ENCODE measurements at regions not wholly inside any gene's neighbourhood (a gene's known extent, or its start where the extent isn't known, plus 50 kb on each side); places are given as distances from the start of the nearest gene placed in this dataset.
"Not testable (repeated sequence)": the region's sequence is repeated elsewhere in the genome, so short reads cannot be mapped to it uniquely, and the experiment has no call there.

DNA sequence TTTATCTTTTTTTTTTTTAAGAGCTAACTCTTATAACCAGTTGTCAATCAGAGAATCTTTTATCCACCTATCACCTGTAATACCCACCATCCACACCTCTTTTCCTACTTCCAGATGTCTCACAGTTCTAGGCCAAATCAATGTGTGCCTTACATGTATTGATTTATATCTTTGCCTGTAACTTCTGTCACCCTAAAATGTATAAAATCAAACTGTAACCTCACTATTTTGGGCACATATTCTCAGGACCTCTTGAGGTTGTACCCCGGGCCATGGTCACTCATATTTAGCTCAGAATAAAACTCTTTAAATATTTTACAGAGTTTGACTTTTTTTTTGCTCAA lies 404.7 kb upstream of the RORB start:
- no CpG with 5 or more reads among the region's 1 CpG for WGBS (ENCODE audit: insufficient coverage)
- no peaks in the 10 kb centered on the region for H3K9me3 ChIP-seq (ENCODE audit: control extremely low read depth in 1 of 3, control insufficient read depth in 2 of 3, insufficient read depth in 1 of 3, low read length in 2 of 3)
- ATAC-seq (ENCODE audit: low read depth) (no peak), DNase-seq (no peak)
- H3K4me3 Mint-ChIP-seq, result no peak overlapping the region
- no peaks in the 10 kb centered on the region for H3K4me1 ChIP-seq (ENCODE audit: control insufficient read depth in 2 of 2, insufficient read depth in 2 of 2, low read length in 2 of 2)
- no peaks in the 10 kb centered on the region for H3K79me2 ChIP-seq (ENCODE audit: control insufficient read depth, insufficient read depth, low read length)
- H3K4me2 ChIP-seq (replicated peaks; ENCODE audit: low read depth, low read length, poor library complexity, severe bottlenecking), result no peak overlapping the region
- H3K9ac ChIP-seq (ENCODE audit: low read length), result no peak overlapping the region
- no peaks in the 10 kb centered on the region for H3K27me3 Mint-ChIP-seq
- CTCF ChIA-PET, result no interaction called here
- no peaks in the 10 kb centered on the region for H3K27me3 ChIP-seq (replicated peaks in 1 of 4; ENCODE audit: control extremely low read depth in 1 of 4, control insufficient read depth in 3 of 4, insufficient read depth in 4 of 4, low read length in 3 of 4)
- H4K20me1 ChIP-seq (ENCODE audit: control insufficient read depth, insufficient read depth, low read length, poor library complexity, severe bottlenecking), result no peaks in the 10 kb centered on the region
- H3K9me3 Mint-ChIP-seq (ENCODE audit: insufficient read depth), result no peaks in the 10 kb centered on the region
- H3K27ac Mint-ChIP-seq, result no peak overlapping the region
- H2AFZ ChIP-seq (ENCODE audit: insufficient read depth, low read depth, low read length, poor library complexity, severe bottlenecking), result no peak overlapping the region
- no peak overlapping the region for H3K27ac ChIP-seq (ENCODE audit: low read length in 2 of 2)
- POLR2A ChIA-PET, result no interaction called here
- H3K4me1 Mint-ChIP-seq, result no peaks in the 10 kb centered on the region
- no peaks in the 10 kb centered on the region for H3K36me3 ChIP-seq (replicated peaks in 1 of 2; ENCODE audit: control extremely low read depth in 1 of 2, control insufficient read depth in 1 of 2, extremely low read depth in 1 of 2, insufficient read depth in 2 of 2, low read length in 1 of 2)
- intact Hi-C loops (cut with micrococcal nuclease), result no loop called here
- H3K4me3 ChIP-seq (ENCODE audit: control extremely low read depth in 1 of 5, extremely low read depth in 1 of 5, insufficient read depth in 1 of 5, low read depth in 2 of 5, low read length in 4 of 5), result no peak overlapping the region
- TF ChIP-seq, protein P1, sequence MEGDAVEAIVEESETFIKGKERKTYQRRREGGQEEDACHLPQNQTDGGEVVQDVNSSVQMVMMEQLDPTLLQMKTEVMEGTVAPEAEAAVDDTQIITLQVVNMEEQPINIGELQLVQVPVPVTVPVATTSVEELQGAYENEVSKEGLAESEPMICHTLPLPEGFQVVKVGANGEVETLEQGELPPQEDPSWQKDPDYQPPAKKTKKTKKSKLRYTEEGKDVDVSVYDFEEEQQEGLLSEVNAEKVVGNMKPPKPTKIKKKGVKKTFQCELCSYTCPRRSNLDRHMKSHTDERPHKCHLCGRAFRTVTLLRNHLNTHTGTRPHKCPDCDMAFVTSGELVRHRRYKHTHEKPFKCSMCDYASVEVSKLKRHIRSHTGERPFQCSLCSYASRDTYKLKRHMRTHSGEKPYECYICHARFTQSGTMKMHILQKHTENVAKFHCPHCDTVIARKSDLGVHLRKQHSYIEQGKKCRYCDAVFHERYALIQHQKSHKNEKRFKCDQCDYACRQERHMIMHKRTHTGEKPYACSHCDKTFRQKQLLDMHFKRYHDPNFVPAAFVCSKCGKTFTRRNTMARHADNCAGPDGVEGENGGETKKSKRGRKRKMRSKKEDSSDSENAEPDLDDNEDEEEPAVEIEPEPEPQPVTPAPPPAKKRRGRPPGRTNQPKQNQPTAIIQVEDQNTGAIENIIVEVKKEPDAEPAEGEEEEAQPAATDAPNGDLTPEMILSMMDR (IDR thresholded peaks at IDR 0.05), result no peak
- no peak for TF ChIP-seq EZH2 (IDR thresholded peaks at IDR 0.05; ENCODE audit: borderline replicate concordance, insufficient read depth, low read depth, low read length, poor library complexity, severe bottlenecking)

DNA sequence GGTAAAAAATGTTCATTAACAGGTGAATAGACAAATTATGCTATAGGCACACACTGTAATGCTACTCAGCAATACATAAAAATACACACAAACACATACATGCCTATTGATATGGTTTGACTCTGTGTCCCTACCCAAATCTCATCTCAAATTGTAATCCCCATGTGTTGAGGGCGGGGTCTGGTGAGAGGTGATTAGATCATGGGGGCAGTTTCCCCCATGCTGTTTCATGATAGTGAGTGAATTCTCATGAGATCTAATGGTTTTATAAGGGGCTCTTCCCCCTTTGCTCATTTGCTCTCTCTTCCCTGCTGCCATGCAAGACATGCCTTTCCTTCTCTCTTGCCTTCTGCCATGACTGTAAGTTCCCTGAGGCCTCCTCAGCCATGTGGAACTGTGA lies 403.1 kb upstream of the RORB start:
- H3K9ac ChIP-seq (ENCODE audit: low read length); H3K4me1 ChIP-seq (ENCODE audit: control insufficient read depth in 2 of 2, insufficient read depth in 2 of 2, low read length in 2 of 2); H4K20me1 ChIP-seq (ENCODE audit: control insufficient read depth, insufficient read depth, low read length, poor library complexity, severe bottlenecking); H3K27me3 Mint-ChIP-seq; H3K9me3 ChIP-seq (ENCODE audit: control extremely low read depth in 1 of 3, control insufficient read depth in 2 of 3, insufficient read depth in 1 of 3, low read length in 2 of 3); H3K79me2 ChIP-seq (ENCODE audit: control insufficient read depth, insufficient read depth, low read length); H3K4me1 Mint-ChIP-seq; H3K4me3 ChIP-seq (ENCODE audit: control extremely low read depth in 1 of 5, extremely low read depth in 1 of 5, insufficient read depth in 1 of 5, low read depth in 2 of 5, low read length in 4 of 5); ATAC-seq (ENCODE audit: low read depth); intact Hi-C loops (cut with micrococcal nuclease); POLR2A ChIA-PET; H3K27ac ChIP-seq (ENCODE audit: low read length in 2 of 2); H2AFZ ChIP-seq (ENCODE audit: insufficient read depth, low read depth, low read length, poor library complexity, severe bottlenecking); H3K4me2 ChIP-seq (replicated peaks; ENCODE audit: low read depth, low read length, poor library complexity, severe bottlenecking); DNase-seq; H3K27ac Mint-ChIP-seq; H3K36me3 ChIP-seq (replicated peaks in 1 of 2; ENCODE audit: control extremely low read depth in 1 of 2, control insufficient read depth in 1 of 2, extremely low read depth in 1 of 2, insufficient read depth in 2 of 2, low read length in 1 of 2); H3K9me3 Mint-ChIP-seq (ENCODE audit: insufficient read depth); H3K4me3 Mint-ChIP-seq; CTCF ChIA-PET; H3K27me3 ChIP-seq (replicated peaks in 1 of 4; ENCODE audit: control extremely low read depth in 1 of 4, control insufficient read depth in 3 of 4, insufficient read depth in 4 of 4, low read length in 3 of 4): not testable (repeated sequence)
- WGBS (ENCODE audit: insufficient coverage), result no CpG with 5 or more reads among the region's 1 CpG
